A549 (cell line): ENCODE measurements at regions not wholly inside any gene's neighbourhood (a gene's known extent, or its start where the extent isn't known, plus 50 kb on each side); places are given as distances from the start of the nearest gene placed in this dataset.

Experiments used
- ATAC-seq, 2 experiments: fragments of 200-7000 bp in 1 of 2; fragments of >200 bp in 1 of 2; cut with Nextera tagmentation in 1 of 2; cut with Tn5 transposase in 1 of 2; 3 replicates each; pipeline versions ENCODE4 v1.8.0 to v1.9.1; 2018 to 2020; ENCODE audit warnings: mild to moderate bottlenecking in 1 of 2, moderate library complexity in 1 of 2
- CTCF ChIA-PET: fragments of 300-600 bp; sonication (Branson Sonifier 250); formaldehyde crosslinking; extraction: SDS; loops from one replicate; lab custom pipeline; 2021; ENCODE audit warnings: antibody characterized with exemption, inconsistent platforms; lab: Yijun Ruan, JAX
- POLR2A ChIA-PET: fragments of 350-600 bp; formaldehyde crosslinking; extraction: SDS; loops from one replicate; lab custom pipeline; 2021; ENCODE audit warnings: antibody characterized with exemption, inconsistent platforms; lab: Yijun Ruan, JAX
- DNase-seq, 2 experiments: peaks; one replicate each; pipeline versions ENCODE4 v3.0.0 to v3.0.0-alpha.2; 2011 to 2016; ENCODE audit warnings: low read depth in 1 of 2, low spot score in 1 of 2
- FAIRE-seq: peaks from 2 replicates; lab custom pipeline; 2011; peaks lifted over from hg19 to GRCh38; lab: Jason Lieb, UNC
- H3K27ac ChIP-seq, 2 experiments: fragments of >200 bp; sonication (Bioruptor Twin); formaldehyde crosslinking; 3 replicates each; pipeline ENCODE4 v1.5.1; 2016 to 2017
- H3K4me1 ChIP-seq: fragments of >200 bp; sonication (Bioruptor Twin); formaldehyde crosslinking; 3 replicates; pipeline ENCODE4 v1.6.1; 2016
- H3K4me2 ChIP-seq: fragments of >200 bp; sonication (Bioruptor Twin); formaldehyde crosslinking; 3 replicates; pipeline ENCODE4 v1.6.1; 2016
- H3K4me3 ChIP-seq: fragments of >200 bp; sonication (Bioruptor Twin); formaldehyde crosslinking; 3 replicates; pipeline ENCODE4 v1.5.1; 2016
- H3K9me3 ChIP-seq: fragments of >200 bp; sonication (Bioruptor Twin); formaldehyde crosslinking; 3 replicates; pipeline ENCODE4 v1.6.1; 2016
- BCL3 ChIP-seq: fragments of >200 bp; sonication (Bioruptor Twin); formaldehyde crosslinking; IDR thresholded peaks from 3 replicates; pipeline ENCODE4 v1.6.1; 2016
- CHD4 ChIP-seq: fragments of 200-600 bp; sonication (generic); IDR thresholded peaks from 2 replicates; pipeline ENCODE4 v1.6.1; 2016; ENCODE audit warnings: antibody characterized with exemption, mild to moderate bottlenecking, borderline replicate concordance
- E2F6 ChIP-seq: IDR thresholded peaks from 2 replicates; pipeline ENCODE4 v1.6.1; 2012; ENCODE audit warnings: low read depth, borderline replicate concordance
- EP300 ChIP-seq, 2 experiments: fragments of >200 bp; sonication (Bioruptor Twin); formaldehyde crosslinking; IDR thresholded peaks; 2 replicates in 1 of 2; 3 replicates in 1 of 2; pipeline ENCODE4 v1.6.1; 2016 to 2017
- FOSB ChIP-seq: fragments of 250-450 bp; sonication (Bioruptor Pico); IDR thresholded peaks from 2 replicates; pipeline ENCODE4 v1.5.0; 2020; ENCODE audit warnings: mild to moderate bottlenecking, moderate library complexity
- FOSL2 ChIP-seq, 2 experiments: fragments of 450-650 bp in 1 of 2; fragments of >200 bp in 1 of 2; sonication (Bioruptor Twin) in 1 of 2; formaldehyde crosslinking; IDR thresholded peaks; 2 replicates each; pipeline versions ENCODE4 v1.5.0 to v1.6.1; 2016 to 2020; ENCODE audit warnings: mild to moderate bottlenecking in 1 of 2, moderate library complexity in 1 of 2
- FOXS1 ChIP-seq: fragments of 250-450 bp; sonication (Bioruptor Pico); IDR thresholded peaks from 2 replicates; pipeline ENCODE4 v1.5.0; 2020; ENCODE audit warnings: mild to moderate bottlenecking, moderate library complexity
- GATA3 ChIP-seq: IDR thresholded peaks from 2 replicates; pipeline ENCODE4 v1.6.1; 2012; ENCODE audit warnings: borderline replicate concordance
- HOXB13 ChIP-seq: fragments of 250-450 bp; sonication (Bioruptor Pico); IDR thresholded peaks from 2 replicates; pipeline ENCODE4 v1.5.0; 2020; ENCODE audit warnings: low read depth, mild to moderate bottlenecking, moderate library complexity
- JUNB ChIP-seq: fragments of >200 bp; sonication (Bioruptor Twin); formaldehyde crosslinking; IDR thresholded peaks from 2 replicates; pipeline ENCODE4 v1.6.1; 2016
- KDM1A ChIP-seq: fragments of 200-600 bp; sonication (generic); IDR thresholded peaks from 2 replicates; pipeline ENCODE4 v1.6.1; 2016; ENCODE audit warnings: low read depth, mild to moderate bottlenecking
- NPAS2 ChIP-seq: fragments of 250-450 bp; sonication (Bioruptor Pico); IDR thresholded peaks from 2 replicates; pipeline ENCODE4 v1.8.0; 2022; ENCODE audit warnings: mild to moderate bottlenecking, moderate library complexity, borderline replicate concordance
- PHF8 ChIP-seq: fragments of 200-600 bp; sonication (generic); IDR thresholded peaks from 2 replicates; pipeline ENCODE4 v1.6.1; 2016; ENCODE audit warnings: low read depth, mild to moderate bottlenecking, antibody characterized with exemption, moderate library complexity, borderline replicate concordance
- POLR2AphosphoS2 ChIP-seq: conservative IDR thresholded peaks from 2 replicates; pipeline ENCODE4 v1.6.1; 2012; ENCODE audit warnings: low read length, improper control_type of control experiment, inconsistent platforms
- REST ChIP-seq: fragments of 200-600 bp; sonication (generic); IDR thresholded peaks from 2 replicates; pipeline ENCODE4 v1.6.1; 2016; ENCODE audit warnings: antibody characterized with exemption, mild to moderate bottlenecking, moderate library complexity
- ZSCAN20 ChIP-seq: fragments of 250-450 bp; sonication (Bioruptor Pico); IDR thresholded peaks from 2 replicates; pipeline ENCODE4 v1.8.0; 2022; ENCODE audit warnings: mild to moderate bottlenecking, moderate library complexity
- WGBS: methylation state at CpG from one replicate; pipeline ENCODE4 v1.1.6; 2017; ENCODE audit errors: missing lambda C conversion rate; 5-methylcytosine and 5-hydroxymethylcytosine counted together

GRCh38 chr18:10013621-10014543 is 100.1 kb downstream of the VAPA start:
- no peak for FAIRE-seq
- no peak overlapping the region for H3K4me2 ChIP-seq
- 37% methylated on average over 16 of the region's 17 CpGs for WGBS

GRCh38 chr18:10015288-10015701 is 101.5 kb downstream of the VAPA start:
- no peak overlapping the region for H3K27ac ChIP-seq
- CTCF ChIA-PET: no interaction called here
- no peak for ATAC-seq
- no peak overlapping the region for H3K4me3 ChIP-seq
- TF ChIP-seq FOSB (CRISPR knock-in tag) (no peak), E2F6 (no peak), HOXB13 (CRISPR knock-in tag) (no peak)
- TF ChIP-seq, all 56 proteins: peak for 0
- 53% methylated on average over 9 of the region's 9 CpGs for WGBS
- Histone ChIP-seq H3K4me2 (no peak overlapping the region), H3K4me1 (no peaks in the 10 kb centered on the region), H3K9me3 (no peaks in the 10 kb centered on the region)
- DNase-seq: no peak
- POLR2A ChIA-PET: no interaction called here
- FAIRE-seq: no peak

More at GRCh38 chr18:10013621-10014543, 100.1 kb downstream of the VAPA start:
- Histone ChIP-seq H3K4me1 (no peaks in the 10 kb centered on the region), H3K27ac (no peak overlapping the region), H3K9me3 (no peaks in the 10 kb centered on the region), H3K4me3 (no peak overlapping the region)
- ChIA-PET CTCF (no interaction called here), POLR2A (no interaction called here)
- no peak for DNase-seq
- TF ChIP-seq JUNB (no peak), REST (no peak), PHF8 (no peak), POLR2AphosphoS2 (no peak), FOSL2 (IDR thresholded peaks at IDR 0.05) (no peak), FOSL2 (CRISPR knock-in tag; IDR thresholded peaks at IDR 0.05) (no peak), EP300 (IDR thresholded peaks at IDR 0.05) (no peak), GATA3 (no peak), BCL3 (no peak), CHD4 (no peak), FOXS1 (CRISPR knock-in tag) (no peak), ZSCAN20 (CRISPR knock-in tag) (no peak), KDM1A (no peak), NPAS2 (CRISPR knock-in tag) (no peak)
- no peak for ATAC-seq
